Colonic mucosa (tissue), 4 donors: ENCODE measurements at regions not wholly inside any gene's neighbourhood (a gene's known extent, or its start where the extent isn't known, plus 50 kb on each side); places are given as distances from the start of the nearest gene placed in this dataset.

ENCODE experiments used
- DNase-seq: peaks from one replicate; pipeline ENCODE4 v3.0.0-alpha.2; 2020
- H3K27ac ChIP-seq: fragments of 200-600 bp; one replicate; pipeline ENCODE4 v1.8.0; 2021
- H3K27me3 ChIP-seq: fragments of 200-600 bp; one replicate; pipeline ENCODE4 v1.8.0; 2021
- H3K36me3 ChIP-seq: fragments of 200-600 bp; one replicate; pipeline ENCODE4 v1.8.0; 2021
- H3K4me1 ChIP-seq: fragments of 200-600 bp; one replicate; pipeline ENCODE4 v1.8.0; 2021; ENCODE audit warnings: mild to moderate bottlenecking
- H3K4me3 ChIP-seq: fragments of 200-600 bp; one replicate; pipeline ENCODE4 v1.8.0; 2021
- H3K9ac ChIP-seq, 2 donors: one replicate each; pipeline ENCODE4 v1.7.0; 2013; ENCODE audit warnings: control low read depth in 2 of 2, low read depth in 2 of 2, low read length in 2 of 2
- H3K9me3 ChIP-seq: fragments of 200-600 bp; one replicate; pipeline ENCODE4 v1.8.0; 2021
- intact Hi-C: fragments of 100-400 bp; cut with DNase I; formaldehyde crosslinking; loops from one replicate; pipeline ENCODE4 v1.14.1; 2022
- TF ChIP-seq, protein P1 (sequence below): fragments of 200-600 bp; IDR thresholded peaks from one replicate; pipeline ENCODE4 v1.8.0; 2022; ENCODE audit warnings: antibody characterized with exemption, mild to moderate bottlenecking
- donor health status: healthy.
- donor health status: DM: no; HTN: no; CAD: no.
- donor health status: DM: no; HTN: no; CAD: no.

DNA sequence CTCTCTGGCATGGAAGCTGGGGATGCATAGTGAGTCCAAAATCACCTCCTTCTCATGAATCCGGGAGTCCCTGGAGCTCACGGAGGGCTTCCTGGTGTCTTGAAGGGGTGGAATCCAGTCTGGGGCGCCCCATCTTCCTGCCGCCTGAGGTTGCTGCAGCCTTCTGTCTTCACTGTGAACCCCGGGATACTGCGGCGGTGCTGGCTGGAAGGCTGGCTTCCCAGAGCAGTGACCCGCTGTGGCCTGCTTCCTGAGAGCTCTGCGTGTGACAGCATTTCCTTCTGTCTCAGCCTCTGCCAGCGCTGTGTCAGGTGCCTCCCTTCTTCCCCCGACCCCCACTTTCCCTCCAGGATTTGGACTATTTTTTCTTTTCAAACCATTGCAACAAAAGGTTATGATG, 98.8 kb upstream of the STOX2 start:
- no peak overlapping the region for H3K27ac ChIP-seq
- no peaks in the 10 kb centered on the region for H3K9me3 ChIP-seq
- TF ChIP-seq, protein P1, sequence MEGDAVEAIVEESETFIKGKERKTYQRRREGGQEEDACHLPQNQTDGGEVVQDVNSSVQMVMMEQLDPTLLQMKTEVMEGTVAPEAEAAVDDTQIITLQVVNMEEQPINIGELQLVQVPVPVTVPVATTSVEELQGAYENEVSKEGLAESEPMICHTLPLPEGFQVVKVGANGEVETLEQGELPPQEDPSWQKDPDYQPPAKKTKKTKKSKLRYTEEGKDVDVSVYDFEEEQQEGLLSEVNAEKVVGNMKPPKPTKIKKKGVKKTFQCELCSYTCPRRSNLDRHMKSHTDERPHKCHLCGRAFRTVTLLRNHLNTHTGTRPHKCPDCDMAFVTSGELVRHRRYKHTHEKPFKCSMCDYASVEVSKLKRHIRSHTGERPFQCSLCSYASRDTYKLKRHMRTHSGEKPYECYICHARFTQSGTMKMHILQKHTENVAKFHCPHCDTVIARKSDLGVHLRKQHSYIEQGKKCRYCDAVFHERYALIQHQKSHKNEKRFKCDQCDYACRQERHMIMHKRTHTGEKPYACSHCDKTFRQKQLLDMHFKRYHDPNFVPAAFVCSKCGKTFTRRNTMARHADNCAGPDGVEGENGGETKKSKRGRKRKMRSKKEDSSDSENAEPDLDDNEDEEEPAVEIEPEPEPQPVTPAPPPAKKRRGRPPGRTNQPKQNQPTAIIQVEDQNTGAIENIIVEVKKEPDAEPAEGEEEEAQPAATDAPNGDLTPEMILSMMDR = no peak
- no peak overlapping the region for H3K9ac ChIP-seq
- intact Hi-C loops = no loop called here
- no peak overlapping the region for H3K4me3 ChIP-seq
- no peaks in the 10 kb centered on the region for H3K4me1 ChIP-seq
- no peaks in the 10 kb centered on the region for H3K27me3 ChIP-seq
- no peak for DNase-seq
- H3K36me3 ChIP-seq = no peaks in the 10 kb centered on the region

DNA sequence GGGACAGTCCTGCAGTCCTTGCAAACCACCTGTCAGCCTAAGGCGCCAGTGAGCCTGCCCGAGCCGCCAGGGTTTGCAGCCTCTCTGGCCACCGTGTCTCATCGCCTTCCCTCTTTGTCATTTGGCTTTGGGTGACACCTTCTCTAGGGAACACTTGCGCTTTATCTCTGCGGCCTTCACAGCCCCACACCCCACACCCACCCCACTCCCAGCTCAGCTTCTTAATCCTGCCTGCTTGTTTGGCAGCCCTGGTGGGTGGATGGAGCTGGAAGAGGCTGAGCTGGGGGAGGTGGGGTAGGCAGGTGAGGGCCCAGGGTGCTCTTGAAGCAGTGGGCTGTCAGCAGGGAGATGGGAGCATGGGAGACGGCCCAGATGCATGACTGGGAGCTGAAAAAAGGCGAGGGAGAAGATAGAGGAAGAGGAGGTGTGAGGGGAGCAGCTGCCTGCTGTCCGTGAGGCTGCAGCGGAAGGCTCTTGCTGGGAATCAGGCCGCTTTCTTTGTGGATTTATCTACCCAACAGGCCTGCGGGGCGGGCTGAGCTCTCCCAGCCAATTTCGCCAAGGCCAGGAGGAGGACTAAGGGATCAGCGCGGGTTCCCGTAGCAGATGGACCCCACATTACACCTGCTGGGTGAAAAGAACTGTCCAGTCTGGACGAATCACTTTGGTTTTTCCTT, 97.5 kb upstream of the STOX2 start:
- no peak overlapping the region for H3K27ac ChIP-seq
- no peak overlapping the region for H3K9ac ChIP-seq
- DNase-seq = no peak
- TF ChIP-seq, protein P1 = no peak
- H3K9me3 ChIP-seq = no peaks in the 10 kb centered on the region
- no peak overlapping the region for H3K4me3 ChIP-seq
- H3K27me3 ChIP-seq = no peaks in the 10 kb centered on the region
- H3K36me3 ChIP-seq = no peaks in the 10 kb centered on the region
- intact Hi-C loops = no loop called here
- H3K4me1 ChIP-seq = no peaks in the 10 kb centered on the region

DNA sequence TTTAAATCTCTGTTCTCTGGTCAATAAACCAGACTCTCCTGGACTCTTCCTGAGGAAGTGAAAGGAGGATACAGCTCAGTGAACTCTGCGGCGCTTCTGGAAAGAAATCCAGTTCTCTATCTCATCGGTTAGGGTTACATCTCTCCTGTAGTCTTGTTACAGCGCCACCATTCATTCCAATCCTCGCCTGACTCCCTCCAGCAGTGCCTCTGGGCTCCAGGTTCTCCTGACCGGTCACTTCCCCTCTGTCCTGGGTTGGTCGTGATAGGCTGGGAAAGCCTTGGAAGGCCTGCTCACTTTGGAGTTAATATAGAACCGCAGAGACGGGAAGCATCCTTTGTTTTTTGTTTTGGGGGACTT, 97.0 kb upstream of the STOX2 start:
- TF ChIP-seq, protein P1 = no peak
- no peak overlapping the region for H3K27ac ChIP-seq
- intact Hi-C loops = no loop called here

DNA sequence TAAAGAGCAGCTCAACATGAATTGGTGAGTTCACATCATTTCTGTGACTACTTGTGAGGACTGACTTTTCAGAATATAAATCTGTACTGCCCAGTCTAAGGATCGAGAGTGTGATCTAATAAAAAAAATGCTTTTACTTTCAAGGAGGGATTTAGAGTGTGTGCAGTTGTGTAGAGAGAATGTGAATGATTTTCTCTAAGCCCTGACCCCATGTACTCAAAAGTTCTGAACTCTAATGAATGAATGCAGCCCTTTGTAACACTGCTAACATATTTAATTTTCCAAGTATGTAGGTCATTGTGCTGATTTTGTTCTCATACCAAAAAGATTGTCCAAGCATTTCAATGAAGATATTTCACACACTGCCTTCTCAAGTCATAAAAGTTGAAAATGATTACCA, 92.5 kb upstream of the STOX2 start:
- TF ChIP-seq, protein P1 = no peak
- no peaks in the 10 kb centered on the region for H3K36me3 ChIP-seq
- no peak overlapping the region for H3K27ac ChIP-seq
- H3K9me3 ChIP-seq = no peaks in the 10 kb centered on the region
- H3K27me3 ChIP-seq = no peaks in the 10 kb centered on the region
- H3K4me3 ChIP-seq = no peak overlapping the region
- intact Hi-C loops = no loop called here
- H3K9ac ChIP-seq = no peak overlapping the region
- H3K4me1 ChIP-seq = no peaks in the 10 kb centered on the region
- DNase-seq = no peak

More for the DNA sequence above, 97.0 kb upstream of the STOX2 start:
- DNase-seq = no peak
- Histone ChIP-seq H3K36me3 (no peaks in the 10 kb centered on the region), H3K4me1 (no peaks in the 10 kb centered on the region), H3K27me3 (no peaks in the 10 kb centered on the region), H3K9me3 (no peaks in the 10 kb centered on the region), H3K4me3 (no peak overlapping the region), H3K9ac (no peak overlapping the region)

DNA sequence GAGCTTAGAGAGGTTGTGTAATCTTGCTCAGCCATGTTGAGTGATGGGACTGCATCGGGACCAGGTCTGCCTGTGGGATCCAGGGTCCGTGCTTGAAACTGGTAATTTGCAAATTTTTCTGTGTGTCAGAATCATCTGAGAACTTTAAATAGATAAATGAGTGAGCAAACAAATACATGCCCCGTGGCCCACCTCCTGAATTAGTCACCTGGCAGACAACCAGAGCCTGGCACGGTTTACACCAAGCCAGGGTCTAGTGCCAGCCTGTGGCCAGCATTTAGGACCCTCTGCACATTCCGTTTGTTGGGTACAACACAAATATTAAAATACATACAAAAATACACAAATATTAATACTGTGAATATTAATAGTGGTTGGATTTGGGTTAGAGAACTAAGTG, 90.6 kb upstream of the STOX2 start:
- no peak overlapping the region for H3K4me3 ChIP-seq
- H3K27ac ChIP-seq = no peak overlapping the region
- intact Hi-C loops = no loop called here
- H3K36me3 ChIP-seq = no peaks in the 10 kb centered on the region
- no peak overlapping the region for H3K9ac ChIP-seq
- H3K4me1 ChIP-seq = no peaks in the 10 kb centered on the region
- TF ChIP-seq, protein P1 = no peak
- no peaks in the 10 kb centered on the region for H3K27me3 ChIP-seq
- no peak for DNase-seq
- no peaks in the 10 kb centered on the region for H3K9me3 ChIP-seq
